H1 (cell line): ENCODE measurements at regions not wholly inside any gene's neighbourhood (a gene's known extent, or its start where the extent isn't known, plus 50 kb on each side); places are given as distances from the start of the nearest gene placed in this dataset.

Source experiments
- CTCF ChIA-PET: fragments of 300-600 bp; sonication (Branson Sonifier 250); formaldehyde crosslinking; loops from one replicate; lab custom pipeline; 2021; ENCODE audit not compliant: partially characterized antibody; lab: Charles Lee
- POLR2A ChIA-PET: fragments of 300-600 bp; sonication (Branson Sonifier 250); formaldehyde crosslinking; loops from one replicate; lab custom pipeline; 2021; ENCODE audit warnings: inconsistent platforms; ENCODE audit not compliant: partially characterized antibody; lab: Charles Lee
- DNase-seq, 2 experiments: peaks; one replicate each; pipeline versions ENCODE4 v3.0.0 to v3.0.0-alpha.2; 2010 to 2022; ENCODE audit warnings: low spot score in 2 of 2, low read depth in 1 of 2, mixed read lengths in 1 of 2
- FAIRE-seq: peaks from 2 replicates; lab custom pipeline; 2011; peaks lifted over from hg19 to GRCh38; lab: Jason Lieb, UNC
- H2AFZ ChIP-seq: 2 replicates; pipeline ENCODE4 v1.8.1; 2012; ENCODE audit warnings: low read length, inconsistent platforms
- H2AK5ac ChIP-seq: 2 replicates; pipeline ENCODE4 v1.6.1; 2013; ENCODE audit warnings: low read depth, low read length
- H2BK120ac ChIP-seq: replicated peaks from 2 replicates; pipeline ENCODE3; 2013; ENCODE audit warnings: low read depth, low read length, inconsistent platforms
- H2BK12ac ChIP-seq: 2 replicates; pipeline ENCODE4 v1.6.1; 2013; ENCODE audit warnings: low read depth, low read length
- H2BK15ac ChIP-seq: 2 replicates; pipeline ENCODE4 v1.6.1; 2013; ENCODE audit warnings: low read length
- H2BK20ac ChIP-seq: 2 replicates; pipeline ENCODE4 v1.6.1; 2013; ENCODE audit warnings: low read length
- H2BK5ac ChIP-seq: 2 replicates; pipeline ENCODE4 v1.6.1; 2013; ENCODE audit warnings: low read depth, low read length
- H3K14ac ChIP-seq: 2 replicates; pipeline ENCODE4 v1.6.1; 2013; ENCODE audit warnings: inconsistent platforms; ENCODE audit not compliant: insufficient read length
- H3K18ac ChIP-seq: 2 replicates; pipeline ENCODE4 v1.6.1; 2013; ENCODE audit warnings: low read length; ENCODE audit errors: extremely low read depth
- H3K23ac ChIP-seq: 2 replicates; pipeline ENCODE4 v1.6.1; 2013; ENCODE audit warnings: inconsistent platforms; ENCODE audit not compliant: insufficient read length
- H3K23me2 ChIP-seq: 2 replicates; pipeline ENCODE4 v1.6.1; 2013; ENCODE audit warnings: low read depth, low read length
- H3K27ac ChIP-seq: 2 replicates; pipeline ENCODE4 v1.6.1; 2011; ENCODE audit warnings: low read depth, low read length, inconsistent platforms
- H3K27me3 ChIP-seq, 4 experiments: replicated peaks in 1 of 4; 1 replicate in 1 of 4; 2 replicates in 3 of 4; pipeline versions ENCODE4 v1.6.1 to v1.8.1; 2011 to 2013; ENCODE audit warnings: low read length in 3 of 4, mild to moderate bottlenecking in 3 of 4, inconsistent platforms in 2 of 4, mixed read lengths in 2 of 4, moderate library complexity in 1 of 4; ENCODE audit not compliant: control insufficient read depth in 3 of 4, insufficient read depth in 3 of 4; ENCODE audit errors: extremely low read depth in 1 of 4
- H3K36me3 ChIP-seq, 4 experiments: 2 replicates each; pipeline versions ENCODE4 v1.6.1 to v1.8.1; 2011 to 2013; ENCODE audit warnings: mild to moderate bottlenecking in 4 of 4, low read length in 3 of 4, moderate library complexity in 2 of 4, control low read depth in 1 of 4, inconsistent platforms in 1 of 4; ENCODE audit not compliant: insufficient read depth in 4 of 4, control insufficient read depth in 2 of 4
- H3K4ac ChIP-seq: replicated peaks from 2 replicates; pipeline ENCODE3; 2013; ENCODE audit warnings: low read length, low read depth, mixed read lengths, inconsistent platforms; ENCODE audit not compliant: insufficient read length
- H3K4me1 ChIP-seq, 4 experiments: replicated peaks in 1 of 4; 1 replicate in 1 of 4; 2 replicates in 3 of 4; pipeline versions ENCODE4 v1.6.1 to v1.8.1; 2011 to 2013; ENCODE audit warnings: low read length in 3 of 4, inconsistent platforms in 2 of 4, mixed read lengths in 1 of 4; ENCODE audit not compliant: insufficient read depth in 4 of 4, control insufficient read depth in 3 of 4
- H3K4me2 ChIP-seq, 2 experiments: 2 replicates each; pipeline versions ENCODE4 v1.6.1 to v1.8.1; 2011 to 2013; ENCODE audit warnings: low read depth in 2 of 2, low read length in 2 of 2, control low read depth in 1 of 2, inconsistent platforms in 1 of 2, mild to moderate bottlenecking in 1 of 2; ENCODE audit not compliant: insufficient read depth in 1 of 2
- H3K4me3 ChIP-seq, 4 experiments: fragments of 200-600, 300-600 bp in 1 of 4; sonication (generic), shearing (Covaris generic), sonication (Bioruptor Twin) in 1 of 4; 2 replicates each; pipeline versions ENCODE4 v1.5.1 to v1.8.1; 2011 to 2016; ENCODE audit warnings: low read length in 4 of 4, low read depth in 3 of 4, control low read depth in 2 of 4, inconsistent platforms in 2 of 4, mild to moderate bottlenecking in 2 of 4, mixed read lengths in 1 of 4, moderate library complexity in 1 of 4; ENCODE audit not compliant: insufficient read depth in 2 of 4; ENCODE audit errors: extremely low read depth in 1 of 4
- H3K56ac ChIP-seq: replicated peaks from 2 replicates; pipeline ENCODE3; 2013; ENCODE audit warnings: low read depth, mild to moderate bottlenecking, mixed read lengths, low read length, inconsistent platforms; ENCODE audit not compliant: insufficient read length
- H3K79me1 ChIP-seq: 2 replicates; pipeline ENCODE4 v1.6.1; 2013; ENCODE audit warnings: low read depth, low read length, control low read depth
- H3K79me2 ChIP-seq, 2 experiments: 2 replicates each; pipeline versions ENCODE4 v1.6.1 to v1.8.1; 2012 to 2013; ENCODE audit warnings: low read length in 2 of 2, mild to moderate bottlenecking in 2 of 2, inconsistent platforms in 1 of 2; ENCODE audit not compliant: insufficient read depth in 2 of 2, control insufficient read depth in 1 of 2
- H3K9ac ChIP-seq, 4 experiments: replicated peaks in 1 of 4; 1 replicate in 1 of 4; 2 replicates in 3 of 4; pipeline versions ENCODE4 v1.6.1 to v1.8.1; 2011 to 2013; ENCODE audit warnings: low read depth in 3 of 4, low read length in 3 of 4, control low read depth in 2 of 4, mild to moderate bottlenecking in 2 of 4, moderate library complexity in 2 of 4, inconsistent platforms in 1 of 4; ENCODE audit errors: extremely low read depth in 1 of 4
- H3K9me3 ChIP-seq, 2 experiments: 2 replicates each; pipeline versions ENCODE4 v1.6.1 to v1.8.1; 2012 to 2013; ENCODE audit warnings: mild to moderate bottlenecking in 2 of 2, moderate library complexity in 2 of 2, control low read depth in 1 of 2, inconsistent platforms in 1 of 2, low read depth in 1 of 2, low read length in 1 of 2, mixed read lengths in 1 of 2; ENCODE audit not compliant: insufficient read depth in 2 of 2
- H4K20me1 ChIP-seq, 2 experiments: replicated peaks in 1 of 2; 2 replicates each; pipeline versions ENCODE3 to v1.8.1; 2011 to 2013; ENCODE audit warnings: inconsistent platforms in 2 of 2, low read length in 2 of 2, mild to moderate bottlenecking in 1 of 2; ENCODE audit not compliant: insufficient read depth in 2 of 2, control insufficient read depth in 1 of 2
- H4K5ac ChIP-seq: 2 replicates; pipeline ENCODE4 v1.6.1; 2013; ENCODE audit warnings: low read length, low read depth, mixed read lengths, inconsistent platforms; ENCODE audit not compliant: insufficient read length
- H4K8ac ChIP-seq: 2 replicates; pipeline ENCODE4 v1.8.0; 2013; ENCODE audit warnings: mild to moderate bottlenecking, moderate library complexity, low read length, inconsistent platforms; ENCODE audit not compliant: insufficient read depth; ENCODE audit errors: extremely low read depth
- H4K91ac ChIP-seq: replicated peaks from 2 replicates; pipeline ENCODE3; 2013; ENCODE audit warnings: low read length, mixed read lengths, inconsistent platforms; ENCODE audit not compliant: insufficient read length
- SRF ChIP-seq: IDR thresholded peaks from 2 replicates; pipeline ENCODE4 v1.6.1; 2011; ENCODE audit warnings: mild to moderate bottlenecking, low read depth, low read length, moderate library complexity
- TCF12 ChIP-seq: IDR thresholded peaks from 2 replicates; pipeline ENCODE4 v1.6.1; 2011; ENCODE audit warnings: low read depth, mild to moderate bottlenecking, low read length
- WGBS, 2 experiments: shearing (Covaris generic) in 1 of 2; methylation state at CpG; one replicate each; pipeline versions ENCODE4 v1.1.6 to v1.1.7; 2013 to 2015; ENCODE audit warnings: low lambda C conversion rate in 2 of 2, mixed read lengths in 2 of 2, inconsistent platforms in 1 of 2, low coverage in 1 of 2, missing lambda C conversion rate in 1 of 2; ENCODE audit not compliant: insufficient replicate concordance in 2 of 2, insufficient coverage in 1 of 2, insufficient read length in 1 of 2; ENCODE audit errors: extremely low coverage in 1 of 2, missing lambda C conversion rate in 1 of 2; 5-methylcytosine and 5-hydroxymethylcytosine counted together

GRCh38 chr11:46181387-46181786 lies 60.1 kb upstream of the PHF21A start:
- no peak overlapping the region for H2AK5ac ChIP-seq
- no peak overlapping the region for H3K27ac ChIP-seq
- H3K79me1 ChIP-seq: no peaks in the 10 kb centered on the region
- H3K23ac ChIP-seq: no peak overlapping the region
- 87% methylated on average over 1 of the region's 1 CpG; no CpG with 5 or more reads in 1 of the 2 experiments for WGBS, 2 experiments
- no peak overlapping the region for H4K5ac ChIP-seq
- H3K23me2 ChIP-seq: no peaks in the 10 kb centered on the region
- FAIRE-seq (no peak), DNase-seq (no peak)
- no peak overlapping the region for H4K8ac ChIP-seq
- no peak overlapping the region for H3K56ac ChIP-seq
- H4K20me1 ChIP-seq: no peaks in the 10 kb centered on the region
- no peaks in the 10 kb centered on the region for H3K36me3 ChIP-seq
- ChIA-PET POLR2A (no interaction called here), CTCF (interaction anchor here (3.0 kb wide), 1 partner anchor 127 kb away, joined by 8 read pairs; no protein-coding TSS in a partner anchor)
- H3K18ac ChIP-seq: no peak overlapping the region
- no peak overlapping the region for H3K4me3 ChIP-seq
- H3K9ac ChIP-seq: no peak overlapping the region
- no peak overlapping the region for H4K91ac ChIP-seq
- no peak overlapping the region for H2BK5ac ChIP-seq
- H3K14ac ChIP-seq: no peak overlapping the region
- no peak overlapping the region for H2BK12ac ChIP-seq
- no peak for TF ChIP-seq TCF12
- TF ChIP-seq SRF: 0 out of 2 replicates have a peak, but pooled peaks have one; percentile 14
- H2BK120ac ChIP-seq: no peak overlapping the region
- H2BK15ac ChIP-seq: no peak overlapping the region
- H2BK20ac ChIP-seq: no peak overlapping the region
- H2AFZ ChIP-seq: no peak overlapping the region
- H3K27me3 ChIP-seq: 0 out of 7 replicates have a peak, but pooled peaks cover 0 to 2% (median 0%) of the 10 kb centered on the region in 4 experiments
- H3K79me2 ChIP-seq: no peaks in the 10 kb centered on the region
- H3K4me1 ChIP-seq: no peaks in the 10 kb centered on the region
- H3K4ac ChIP-seq: no peak overlapping the region
- no peak overlapping the region for H3K4me2 ChIP-seq
- H3K9me3 ChIP-seq: no peaks in the 10 kb centered on the region
